GM21447 (cell line): ENCODE measurements at regions not wholly inside any gene's neighbourhood (a gene's known extent, or its start where the extent isn't known, plus 50 kb on each side); places are given as distances from the start of the nearest gene placed in this dataset.
A peak's percentile ranks its signal among the peaks of the same experiment; 100 is the strongest.
"Not testable (repeated sequence)": the region's sequence is repeated elsewhere in the genome, so short reads cannot be mapped to it uniquely, and the experiment has no call there.

ENCODE experiments used
- ATAC-seq: cut with Tn5 transposase; IDR thresholded peaks from one replicate; pipeline ENCODE4 v1.9.1; 2021; ENCODE audit not compliant: unreplicated experiment

DNA sequence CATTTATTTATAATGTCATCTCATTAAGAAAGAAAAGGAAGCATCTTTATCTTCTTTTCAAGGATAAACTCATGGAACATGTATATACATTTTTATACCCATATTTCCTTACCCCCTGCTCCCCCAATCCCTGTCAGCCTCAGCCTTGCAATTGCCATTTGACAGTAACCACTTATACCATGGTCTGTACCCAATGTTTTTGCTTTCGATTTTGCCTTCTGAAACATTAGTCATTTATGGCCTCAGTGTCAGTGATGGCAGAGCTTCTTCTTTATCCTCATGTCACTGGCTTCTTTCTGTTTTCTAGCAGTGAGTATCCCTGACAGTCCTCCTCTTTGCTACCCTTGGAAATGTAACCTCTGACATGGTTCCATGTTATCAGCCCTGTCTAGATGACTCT, 228.4 kb downstream of the SPRY1 start:
- peak; percentile 59 for ATAC-seq

DNA sequence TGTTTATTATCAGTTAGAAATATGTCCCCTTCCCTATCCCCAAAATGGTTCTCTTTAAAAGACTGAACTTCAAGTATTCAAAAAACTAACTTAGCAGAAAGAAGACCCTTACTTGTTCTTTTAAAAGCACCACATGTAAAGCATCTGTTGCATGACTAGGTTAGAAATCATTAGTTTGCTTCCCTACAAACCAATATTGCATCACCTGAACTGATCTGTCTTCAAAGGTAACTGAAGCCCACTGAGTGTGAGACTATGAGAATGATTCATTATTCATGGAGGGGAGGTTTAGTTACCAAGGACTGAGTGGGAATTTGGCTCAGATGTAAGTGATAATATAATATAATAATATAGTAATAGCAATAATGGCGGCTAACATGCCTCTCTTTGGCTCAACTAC, 231.7 kb downstream of the SPRY1 start:
- no peak for ATAC-seq

DNA sequence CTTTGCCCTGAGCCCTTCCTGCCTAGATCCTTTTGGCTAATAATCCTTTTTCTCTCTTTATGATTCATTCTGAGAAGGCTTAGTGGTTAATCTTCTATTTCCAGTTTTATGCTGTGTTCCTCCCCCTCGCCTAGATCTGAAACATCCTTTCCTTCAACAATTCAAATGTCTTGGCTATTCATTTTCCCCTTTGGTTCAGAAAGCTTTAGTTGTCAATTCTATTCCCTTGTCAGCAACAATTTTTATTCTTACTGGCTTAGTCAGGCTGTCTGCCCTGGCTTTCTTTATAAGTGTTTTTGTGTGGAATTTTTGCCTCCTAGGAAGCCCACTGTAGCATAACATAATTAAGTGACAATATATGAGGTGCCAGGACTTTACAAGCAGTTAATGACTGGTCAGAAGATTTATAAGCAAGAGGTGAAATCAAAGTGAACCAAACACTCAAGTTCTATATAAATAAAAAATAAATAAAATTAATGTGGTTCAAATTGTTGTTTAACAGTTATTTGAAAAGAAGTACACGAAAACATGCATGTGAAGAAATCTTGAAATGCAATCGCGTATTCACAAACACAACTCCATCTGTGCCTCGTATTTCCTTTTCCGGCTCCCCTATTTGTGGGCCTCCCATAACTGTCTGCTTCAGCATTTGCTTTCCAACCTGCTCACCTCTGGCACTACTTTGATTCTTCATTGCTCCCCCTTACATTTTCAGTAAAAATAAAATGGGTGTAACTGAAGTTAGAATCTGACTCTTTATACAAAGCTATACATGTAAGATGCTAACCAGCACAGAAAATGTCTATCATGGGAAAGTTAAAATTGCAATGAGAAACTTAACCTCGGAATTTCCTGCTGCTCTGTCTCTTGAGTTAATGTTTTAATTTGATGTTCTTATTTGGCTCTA, 235.4 kb downstream of the SPRY1 start:
- ATAC-seq: no peak

DNA sequence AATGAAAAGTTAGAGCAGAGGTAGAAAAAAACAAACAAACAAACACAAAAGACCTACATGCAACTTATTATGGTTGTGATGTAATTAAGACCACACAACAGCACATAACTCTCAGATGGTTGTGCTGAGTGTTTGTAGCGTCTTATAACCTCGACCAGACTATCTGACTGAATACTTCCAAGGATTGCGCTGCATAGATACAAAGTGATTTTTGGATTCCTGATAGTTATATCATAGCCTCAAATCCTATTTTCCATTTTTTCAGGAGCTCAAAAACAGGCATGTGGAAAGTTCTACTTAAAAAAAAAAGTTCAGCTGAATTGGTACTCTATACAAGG, 236.1 kb downstream of the SPRY1 start:
- ATAC-seq: no peak

DNA sequence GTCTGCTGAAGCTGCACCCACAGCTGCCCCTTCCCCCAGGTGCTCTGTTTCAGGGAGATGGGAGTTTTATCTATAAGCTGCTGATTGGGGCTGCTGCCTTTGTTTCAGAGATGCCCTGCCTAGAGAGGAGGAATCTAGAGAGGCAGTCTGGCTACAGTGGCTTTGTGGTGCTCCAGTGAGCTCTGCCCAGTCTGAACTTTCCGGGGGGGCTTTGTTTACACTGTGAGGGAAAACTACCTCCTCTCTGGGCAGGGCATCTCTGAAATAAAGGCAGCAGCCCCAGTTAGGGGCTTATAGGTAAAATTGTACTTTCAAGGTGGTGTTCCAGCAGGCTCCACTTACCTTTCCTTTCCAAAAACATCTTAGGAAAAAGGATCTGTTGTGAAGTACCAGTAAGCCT, 242.2 kb downstream of the SPRY1 start:
- ATAC-seq: no peak

DNA sequence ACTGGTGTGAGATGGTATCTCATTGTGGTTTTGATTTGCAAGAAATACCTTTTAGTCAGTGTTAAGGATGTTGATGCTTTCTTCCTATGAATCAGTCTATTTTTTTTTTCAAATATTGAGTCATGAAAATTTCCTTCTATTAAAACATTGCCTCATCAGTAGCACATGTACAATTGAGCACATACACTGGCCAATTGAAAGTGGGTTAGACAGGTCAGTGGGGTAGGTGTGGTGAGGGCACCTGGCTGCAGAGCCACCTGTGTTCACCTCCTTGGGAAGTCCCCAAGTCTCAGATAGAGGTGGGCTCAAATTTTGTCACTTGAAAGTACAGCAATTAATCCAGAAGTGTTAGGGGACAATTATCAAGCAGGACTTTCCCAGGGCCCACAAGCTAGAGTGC, 243.7 kb downstream of the SPRY1 start:
- ATAC-seq: no peak

DNA sequence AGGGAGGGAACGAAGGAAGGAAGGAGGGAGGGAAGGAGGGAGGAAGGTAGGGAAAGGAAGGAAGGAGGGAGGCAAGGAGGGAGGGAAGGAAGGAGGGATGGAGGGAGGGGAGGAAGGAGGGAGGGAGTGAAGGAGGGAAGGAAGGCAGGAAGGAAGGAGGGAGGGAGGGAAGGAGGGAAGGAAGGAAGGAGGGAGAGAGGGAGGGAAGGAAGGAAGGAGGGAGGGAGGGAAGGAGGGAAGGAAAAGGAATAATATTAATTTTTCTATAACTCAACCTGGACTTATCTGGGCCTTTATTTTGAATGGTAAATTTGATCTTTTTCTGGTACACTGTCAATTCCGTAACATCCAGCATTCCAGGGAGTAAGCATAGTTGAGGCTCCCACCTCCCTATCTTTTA, 244.2 kb downstream of the SPRY1 start:
- ATAC-seq: no peak

DNA sequence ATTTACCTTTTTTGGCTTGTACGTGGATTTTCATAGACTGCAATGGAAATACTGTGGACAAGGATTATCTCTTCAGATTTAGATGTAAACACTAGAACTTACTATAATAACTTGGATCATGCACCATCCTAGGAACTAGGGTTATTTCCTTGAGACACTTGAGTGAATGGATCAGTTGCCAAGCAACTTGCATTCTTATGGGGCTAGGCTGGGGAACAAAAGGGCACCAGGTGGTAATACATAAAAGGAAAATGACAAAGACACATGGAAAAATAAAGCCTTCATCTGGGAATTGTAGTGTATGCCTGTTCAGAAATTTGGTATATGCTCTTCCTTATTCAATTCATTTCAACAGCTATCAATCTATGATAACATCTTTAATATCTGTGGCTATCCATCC, 247.1 kb downstream of the SPRY1 start:
- no peak for ATAC-seq

DNA sequence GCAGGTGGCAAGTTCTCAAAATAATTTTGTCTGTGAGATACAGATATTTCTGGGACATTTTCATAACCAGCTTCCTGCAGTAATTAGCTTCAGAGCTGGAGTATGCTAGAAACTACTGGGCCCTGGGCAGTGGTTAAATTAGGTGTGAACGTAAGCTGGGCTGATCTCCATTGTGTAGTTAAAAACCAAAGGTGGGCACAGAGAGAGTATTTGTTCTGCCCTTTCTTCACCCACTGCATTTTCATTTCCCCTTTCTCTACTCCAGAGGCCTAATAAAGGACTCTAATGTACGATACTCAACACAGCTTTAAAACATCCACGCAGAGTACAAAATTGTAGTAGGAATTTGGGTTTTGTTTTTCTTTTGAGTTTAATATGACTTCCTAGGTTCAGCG, 252.7 kb downstream of the SPRY1 start:
- peak; percentile 94 for ATAC-seq

DNA sequence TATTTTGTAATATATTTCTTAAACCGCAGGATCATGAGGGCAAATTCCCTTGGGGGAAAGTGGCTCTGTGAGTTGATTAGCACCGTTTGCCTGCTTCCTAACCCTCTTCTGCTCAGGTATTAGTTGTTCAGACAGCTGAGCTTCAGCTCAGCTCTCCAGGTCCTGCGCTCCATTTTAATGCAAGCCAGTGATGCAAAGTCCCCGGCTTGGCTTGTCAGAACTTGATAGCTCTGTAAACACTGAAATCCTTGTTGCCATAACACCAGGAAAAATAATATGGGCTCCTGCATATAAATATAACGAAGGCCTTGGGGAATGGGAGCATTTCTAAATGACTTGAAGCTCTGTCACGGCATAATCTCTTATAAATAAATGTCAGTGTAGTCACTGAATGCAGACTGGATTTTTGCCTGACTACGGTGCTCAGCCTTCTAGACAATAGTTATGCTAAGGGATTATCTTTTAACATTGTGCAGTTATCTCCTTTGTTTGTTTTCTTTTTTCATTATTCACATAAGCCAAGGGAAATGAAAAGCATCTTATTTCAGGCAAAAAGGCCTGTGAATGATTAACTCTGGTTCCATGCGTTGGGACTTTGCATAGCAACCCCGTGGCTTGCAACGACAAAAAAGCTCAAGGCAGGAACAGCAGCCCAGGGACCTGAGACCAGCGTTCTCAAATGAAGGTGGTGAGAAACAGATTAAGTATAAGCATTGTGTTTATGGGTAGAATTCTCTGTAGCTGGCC, 253.2 kb downstream of the SPRY1 start:
- peak; percentile 37 for ATAC-seq

DNA sequence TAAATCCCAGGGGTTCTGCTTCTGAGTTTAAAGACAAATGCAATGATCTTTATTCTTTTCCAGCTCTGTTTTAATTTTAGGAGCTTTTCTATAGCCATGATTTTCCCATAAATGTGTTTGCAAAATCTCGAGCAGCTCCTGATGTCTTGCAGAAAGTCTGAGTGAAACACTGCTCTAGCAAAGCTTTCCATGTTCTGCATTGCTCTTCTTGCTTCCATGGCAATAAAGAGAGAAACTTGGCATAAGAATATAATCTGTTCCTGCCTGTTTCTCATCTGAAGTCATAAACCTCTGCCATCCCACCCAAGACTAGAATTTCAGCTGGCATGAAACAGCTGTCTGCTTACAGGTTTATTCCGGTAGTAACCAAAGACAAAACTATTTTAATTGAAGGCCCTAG, 254.5 kb downstream of the SPRY1 start:
- no peak for ATAC-seq

DNA sequence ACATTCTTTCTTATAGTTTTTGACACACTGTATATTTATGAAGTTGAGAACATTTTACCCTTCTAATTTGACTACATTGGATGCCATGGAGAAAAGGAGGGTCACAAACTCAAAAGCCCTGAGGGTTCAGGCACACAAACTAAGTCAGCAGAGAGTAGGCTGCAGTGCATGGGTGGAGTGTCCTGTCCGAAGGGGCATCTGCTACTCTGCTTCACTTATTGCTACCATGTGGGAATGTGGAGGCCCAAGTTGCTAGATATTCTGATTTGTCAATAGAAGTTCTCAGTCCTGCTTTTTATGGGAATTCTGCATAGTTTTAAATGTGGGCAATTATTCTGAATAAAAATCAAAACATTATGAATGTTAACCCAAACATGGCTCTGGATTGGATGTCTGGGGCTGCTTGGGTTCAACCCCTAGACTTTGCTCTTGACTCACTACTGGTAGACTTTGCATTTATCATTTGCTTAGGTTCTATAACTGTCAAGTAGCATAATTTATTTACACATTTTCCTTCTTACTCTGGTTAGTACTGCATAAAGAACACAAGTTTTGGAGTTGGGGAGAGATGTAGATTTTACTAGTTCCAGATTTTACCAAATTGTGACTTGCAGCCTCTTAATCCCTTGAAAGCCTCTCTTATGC, 255.1 kb downstream of the SPRY1 start:
- ATAC-seq: no peak

DNA sequence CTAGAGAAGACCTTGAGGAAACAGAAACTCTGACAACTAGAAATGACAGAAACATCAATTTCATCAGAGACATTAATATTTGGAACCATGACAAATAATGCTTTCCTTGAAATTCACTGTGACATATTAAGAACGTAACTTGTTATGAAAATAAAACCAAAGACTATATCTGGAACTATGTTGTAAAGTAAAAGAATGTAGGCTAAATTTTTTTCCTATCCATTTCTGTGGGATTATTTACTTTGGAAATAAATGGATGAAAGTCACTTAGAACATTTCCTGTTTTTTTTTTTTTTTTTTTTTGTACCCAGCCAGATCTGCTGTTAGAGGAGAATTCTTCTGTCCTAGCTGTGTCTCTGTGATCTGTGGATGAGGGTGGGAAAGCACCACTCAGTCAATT, 255.9 kb downstream of the SPRY1 start:
- ATAC-seq: no peak

DNA sequence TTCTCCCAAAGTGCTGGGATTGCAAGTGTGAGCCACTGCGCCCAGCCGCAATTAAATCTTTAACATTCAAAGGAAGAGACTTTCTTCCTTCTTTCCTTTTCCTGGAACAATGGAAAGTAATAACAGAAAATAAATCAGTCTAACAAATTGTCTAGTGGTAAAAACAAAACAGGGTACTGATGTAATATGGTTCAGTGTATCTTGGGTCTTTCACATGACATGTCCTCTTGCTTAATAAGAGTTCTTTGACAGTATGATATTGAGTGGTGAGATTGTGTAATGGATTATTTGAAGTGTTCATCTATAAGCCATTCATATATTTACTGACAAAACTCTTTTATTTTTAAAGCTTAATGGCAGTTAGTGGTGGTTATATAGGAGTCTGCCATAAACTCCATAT, 256.6 kb downstream of the SPRY1 start:
- ATAC-seq: no peak

DNA sequence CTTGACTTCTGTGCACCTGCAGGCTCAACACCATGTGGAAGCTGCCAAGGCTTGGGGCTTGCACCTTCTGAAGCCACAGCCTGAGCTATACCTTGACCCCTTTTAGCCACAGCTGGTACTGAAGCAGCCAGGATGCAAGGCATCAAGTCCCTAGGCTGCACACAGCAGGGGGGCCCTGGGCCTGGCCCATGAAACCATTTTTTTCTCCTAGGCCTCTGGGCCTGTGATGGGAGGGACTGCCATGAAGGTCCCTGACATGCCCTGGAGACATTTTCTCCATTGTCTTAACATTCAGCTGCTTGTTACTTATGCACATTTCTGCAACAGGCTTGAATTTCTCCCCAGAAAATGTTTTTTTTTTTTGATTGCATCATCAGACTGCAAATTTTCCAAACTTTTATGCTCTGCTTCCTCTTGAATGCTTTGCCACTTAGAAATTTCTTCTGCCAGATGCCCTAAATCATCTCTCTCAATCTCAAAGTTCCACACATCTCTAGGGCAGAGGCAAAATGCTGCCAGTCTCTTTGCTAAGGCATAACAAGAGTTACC, 260.2 kb downstream of the SPRY1 start:
- not testable (repeated sequence) for ATAC-seq

DNA sequence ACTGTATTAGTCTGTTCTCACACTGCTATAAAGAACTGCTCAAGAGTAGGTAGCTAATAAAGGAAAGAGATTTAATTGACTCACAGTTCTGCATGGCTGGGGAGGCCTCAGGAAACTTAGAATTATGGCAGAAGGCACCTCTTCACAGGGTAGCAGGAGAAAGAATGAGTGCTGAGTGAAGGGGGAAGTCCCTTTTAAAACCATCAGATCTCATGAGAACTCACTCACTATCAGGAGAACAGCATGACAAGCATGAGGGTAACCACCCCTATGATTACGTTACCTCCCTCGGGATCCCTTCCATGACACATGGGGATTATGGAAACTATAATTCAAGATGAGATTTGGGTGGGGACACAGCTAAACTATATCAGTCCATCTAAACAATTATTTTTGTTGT, 261.0 kb downstream of the SPRY1 start:
- ATAC-seq: not testable (repeated sequence)

DNA sequence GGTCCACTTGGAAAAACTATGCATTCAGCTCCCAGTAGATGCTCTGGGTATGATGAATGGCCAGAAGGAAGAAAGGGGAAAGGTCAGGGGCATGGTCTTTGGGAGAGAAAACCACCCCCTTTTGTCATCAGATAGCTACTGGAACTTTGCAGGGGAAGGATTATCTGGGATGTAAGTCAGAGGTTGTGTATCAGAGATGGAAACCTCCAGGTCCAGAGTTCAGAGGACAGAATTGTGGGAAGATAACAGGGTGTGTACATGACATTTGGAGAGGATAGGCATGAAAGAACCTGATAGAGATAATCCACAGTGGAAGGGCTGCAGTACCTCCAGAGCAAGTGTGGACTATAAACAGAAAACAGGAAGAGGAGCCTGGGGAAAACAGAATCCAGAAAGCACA, 262.7 kb downstream of the SPRY1 start:
- ATAC-seq: no peak

DNA sequence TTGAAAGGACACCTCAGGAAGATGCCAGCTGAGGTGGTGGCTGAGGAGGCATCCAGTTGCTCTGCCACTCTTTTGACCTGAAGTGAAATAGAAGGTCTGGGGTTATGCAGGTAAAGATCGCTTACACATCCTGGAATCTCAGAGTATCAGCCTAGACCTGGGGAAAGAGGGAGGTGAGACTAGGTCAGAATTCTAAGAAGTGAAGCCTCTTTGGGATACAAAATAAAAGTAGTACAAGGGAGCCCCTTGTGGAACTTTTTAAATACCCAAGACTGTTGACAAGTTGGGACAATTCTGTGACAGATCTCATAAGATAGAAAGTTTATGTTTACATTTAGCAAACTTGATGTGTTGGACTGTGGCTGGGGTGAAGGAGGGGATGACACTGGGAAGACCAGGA, 263.1 kb downstream of the SPRY1 start:
- ATAC-seq: peak; percentile 62

DNA sequence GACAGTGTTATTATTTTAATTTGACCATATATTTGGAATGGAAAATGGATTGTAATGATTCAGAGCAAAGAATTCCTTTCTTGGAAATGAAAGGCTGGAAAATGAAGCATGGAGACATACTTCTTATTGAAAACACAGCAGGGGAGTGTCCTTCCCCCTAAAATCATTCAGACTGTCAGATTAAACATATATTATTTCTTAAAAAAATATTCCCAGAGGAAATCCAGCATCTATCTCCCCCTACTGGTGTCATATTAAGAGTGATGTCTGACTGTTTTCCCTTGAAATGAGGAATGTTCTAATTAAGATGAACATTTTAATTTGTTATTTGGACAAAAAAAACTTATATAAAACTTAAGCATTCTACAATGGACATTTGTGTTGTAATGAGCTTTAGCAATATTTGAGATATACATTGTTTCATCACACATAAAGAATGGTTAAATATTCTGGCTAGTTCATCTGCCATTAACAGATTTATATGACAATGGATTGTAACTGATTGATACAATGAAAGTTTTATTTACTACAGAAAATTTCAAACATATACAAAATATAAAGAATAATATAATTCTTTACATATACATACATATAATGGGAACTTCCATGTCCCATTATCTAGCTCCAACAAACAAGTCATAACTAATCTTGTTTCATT, 264.6 kb downstream of the SPRY1 start:
- no peak for ATAC-seq

DNA sequence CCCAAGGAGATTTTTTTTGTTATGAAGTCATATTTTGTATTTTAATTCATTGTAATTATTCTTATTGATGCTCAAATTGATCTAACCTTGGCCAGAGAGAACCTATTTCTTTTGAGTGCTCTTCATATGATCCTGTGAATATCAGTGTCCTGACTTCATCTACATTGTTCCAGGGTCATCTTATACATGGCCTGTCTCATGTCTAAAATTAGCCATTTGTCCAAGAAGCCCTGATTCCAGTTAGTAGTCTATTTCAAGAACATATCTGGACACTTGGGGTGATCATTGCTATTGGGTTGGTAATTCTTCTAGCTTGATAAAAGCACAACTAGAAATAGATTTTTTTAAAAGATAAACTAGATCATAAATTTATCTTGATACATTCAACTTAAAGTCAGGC, 266.2 kb downstream of the SPRY1 start:
- ATAC-seq: no peak

DNA sequence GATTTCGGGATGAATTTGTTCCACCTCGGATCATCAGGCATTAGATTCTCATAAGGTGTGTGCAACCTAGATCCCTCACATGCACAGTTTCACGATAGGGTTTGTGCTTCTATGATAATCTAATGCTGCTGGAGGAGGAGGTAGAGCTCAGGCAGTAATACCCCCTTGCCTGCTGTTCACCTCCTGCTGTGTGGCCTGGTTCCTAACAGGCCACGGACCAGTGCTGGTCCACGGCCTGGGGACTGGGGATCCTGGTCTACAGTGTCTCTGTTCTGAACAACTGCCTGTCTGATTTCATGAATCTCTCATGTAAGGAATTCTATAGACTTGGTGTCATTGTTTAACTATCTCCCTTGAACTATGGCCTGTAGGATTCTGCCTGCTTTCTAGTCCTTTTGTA, 269.9 kb downstream of the SPRY1 start:
- no peak for ATAC-seq
